Stimulated activated CD8-positive, alpha-beta memory T cell treated with anti-CD3 and anti-CD28 coated beads, Interleukin-4, amount 100 ng/mL, for 48 hours (primary cell): ENCODE measurements at regions not wholly inside any gene's neighbourhood (a gene's known extent, or its start where the extent isn't known, plus 50 kb on each side); places are given as distances from the start of the nearest gene placed in this dataset.
"Not testable (repeated sequence)": the region's sequence is repeated elsewhere in the genome, so short reads cannot be mapped to it uniquely, and the experiment has no call there.

ENCODE experiments used
- DNase-seq: peaks from one replicate; pipeline ENCODE4 v3.0.0-alpha.2; 2020

DNA sequence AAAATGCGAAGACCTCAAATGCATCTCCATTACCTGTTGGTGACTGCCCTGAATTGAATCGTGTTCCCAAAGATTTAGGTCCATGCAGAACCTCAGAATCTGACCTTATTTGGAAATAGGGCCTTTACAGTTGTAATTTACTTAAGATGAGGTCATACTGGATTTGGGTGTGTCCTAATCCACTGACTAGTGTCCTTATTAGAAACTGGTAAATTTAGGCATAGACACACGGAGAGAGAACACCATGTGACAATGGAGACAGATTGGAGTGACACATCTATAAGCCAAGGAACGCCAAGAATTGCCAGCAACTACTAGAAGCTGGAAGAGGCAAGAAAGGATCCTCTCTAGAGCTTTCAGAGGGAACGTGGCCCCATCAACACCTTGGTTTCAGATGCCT lies 203.1 kb downstream of the SMAD2 start:
- no peak for DNase-seq

DNA sequence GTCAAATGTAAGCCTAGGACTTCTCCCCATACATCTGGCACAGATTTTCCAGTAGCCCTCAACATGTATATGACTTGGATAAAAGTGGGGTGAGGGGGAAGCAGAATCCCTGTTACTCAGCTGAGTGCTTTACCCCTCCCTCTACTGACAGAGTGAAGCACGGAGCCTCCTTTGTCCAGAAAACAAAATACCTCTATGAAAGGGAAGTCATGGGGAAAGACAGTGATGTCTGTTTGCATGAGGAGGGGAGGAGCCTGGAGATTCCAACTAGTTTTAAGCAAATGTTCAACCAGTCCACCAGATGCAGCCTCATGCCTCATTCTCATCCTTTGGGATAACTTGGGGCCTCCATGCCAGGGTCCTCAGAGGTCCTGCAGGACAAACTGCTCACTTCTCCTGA lies 203.9 kb downstream of the SMAD2 start:
- no peak for DNase-seq

- DNase-seq, result no peak
These were observed 204.8 kb downstream of the SMAD2 start for GRCh38 chr18:47725656-47726055.

DNA sequence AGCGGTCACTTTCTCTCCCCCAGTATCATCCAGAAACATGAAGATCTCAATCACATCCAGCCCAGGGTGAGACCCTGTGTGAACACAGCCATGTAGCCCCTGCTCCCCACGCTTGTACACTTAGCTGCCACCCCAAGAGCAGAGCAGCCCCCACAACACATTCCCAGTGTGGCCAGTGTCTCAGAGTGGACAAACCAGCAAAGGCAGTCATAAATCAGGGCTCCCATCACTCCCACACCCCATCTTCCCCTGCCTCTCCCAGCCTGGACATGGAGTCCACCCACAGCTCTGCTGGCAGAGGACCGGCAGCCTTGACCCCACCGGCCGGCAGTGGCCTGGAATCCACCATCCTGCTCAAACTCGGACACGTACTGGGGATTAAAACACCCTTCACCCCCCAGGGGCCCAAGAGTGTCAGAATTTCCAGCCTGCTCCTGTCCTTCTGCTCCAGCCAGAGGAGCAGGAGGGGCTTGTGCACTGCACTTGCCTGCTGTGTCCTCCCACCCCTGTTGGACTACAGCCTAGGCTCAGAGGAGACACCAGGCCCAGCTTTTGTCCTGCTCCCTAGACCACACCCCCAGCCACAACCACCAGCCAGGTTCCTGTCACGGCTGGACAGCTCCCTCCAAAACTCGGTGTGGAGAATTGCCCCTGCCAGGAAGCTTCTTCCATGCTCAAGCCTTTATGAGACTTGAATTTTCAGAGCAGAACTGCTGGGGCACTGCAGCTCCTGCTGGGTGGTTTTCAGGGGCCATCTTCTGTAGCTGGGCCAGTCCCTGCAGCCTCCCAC lies 206.1 kb downstream of the SMAD2 start:
- no peak for DNase-seq

- DNase-seq, result no peak
These were observed 208.6 kb downstream of the SMAD2 start for GRCh38 chr18:47721876-47722275.

DNA sequence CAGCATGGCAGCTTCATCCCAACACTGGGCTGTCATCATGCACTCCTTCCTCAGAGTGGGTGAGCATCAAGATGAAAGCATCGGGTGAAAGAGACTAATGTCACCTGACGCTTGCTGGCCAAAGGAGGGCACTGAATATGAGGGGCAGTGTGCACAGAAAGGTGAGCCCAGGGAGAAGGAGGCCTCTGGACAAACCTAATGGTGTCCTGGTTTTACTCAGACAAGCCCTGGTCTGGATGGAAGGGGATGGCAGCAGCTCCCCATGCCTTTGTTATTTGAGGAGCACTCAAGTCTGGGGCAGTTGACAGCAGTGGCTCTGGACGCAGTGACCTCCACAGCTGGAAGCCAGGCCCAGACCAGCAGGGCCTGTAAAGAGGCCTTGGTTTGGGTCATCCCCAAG lies 209.7 kb downstream of the SMAD2 start:
- no peak for DNase-seq

- no peak for DNase-seq
These were observed 211.2 kb downstream of the SMAD2 start for GRCh38 chr18:47719096-47719780.

GRCh38 chr18:47718646-47719045 lies 211.8 kb downstream of the SMAD2 start:
- no peak for DNase-seq

- DNase-seq, result no peak
These were observed 213.2 kb downstream of the SMAD2 start for GRCh38 chr18:47717257-47717656.

- DNase-seq, result no peak
These were observed 213.8 kb downstream of the SMAD2 start for GRCh38 chr18:47716632-47717185.

GRCh38 chr18:47710451-47710850 lies 220.0 kb downstream of the SMAD2 start:
- no peak for DNase-seq

DNA sequence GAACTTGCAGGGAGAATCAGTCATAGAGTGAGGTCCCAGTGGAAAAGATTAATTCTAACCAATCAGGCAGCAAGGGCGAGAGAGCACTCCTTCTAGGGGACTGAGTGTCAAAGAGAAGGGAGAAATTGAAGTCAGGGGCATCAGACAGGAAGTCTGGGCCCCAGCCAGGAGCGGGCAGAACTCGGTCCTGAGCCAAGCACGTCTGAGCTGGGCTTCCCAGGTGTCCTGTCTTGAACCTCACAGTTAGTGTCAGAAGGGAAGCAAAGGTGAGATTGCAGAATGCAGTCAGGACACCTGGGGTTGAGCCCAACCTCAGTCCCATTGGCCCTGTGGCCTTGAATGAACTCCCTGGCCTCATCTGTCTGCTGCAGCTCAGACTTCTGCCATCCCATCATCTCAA lies 220.9 kb downstream of the SMAD2 start:
- no peak for DNase-seq

- no peak for DNase-seq
These were observed 222.3 kb downstream of the SMAD2 start for GRCh38 chr18:47708206-47708605.

DNA sequence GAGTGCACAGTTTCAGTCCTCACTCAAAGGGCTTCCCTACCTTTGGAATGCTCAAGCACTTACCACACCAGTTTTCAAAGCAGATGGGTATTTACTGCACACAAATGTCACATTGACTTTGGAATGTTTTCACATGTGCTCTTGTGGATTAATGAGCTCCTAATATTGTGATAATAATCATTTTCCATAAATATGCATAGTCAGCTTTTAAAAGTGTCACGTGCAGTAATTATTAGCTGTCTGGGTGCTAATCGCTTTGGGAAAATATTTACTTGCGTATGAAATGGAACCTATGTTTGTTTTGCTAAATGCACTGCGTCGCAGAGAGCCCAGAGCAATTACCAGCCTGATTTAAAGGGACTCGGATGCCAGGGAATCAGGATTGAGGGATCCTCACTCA lies 229.3 kb downstream of the SMAD2 start:
- DNase-seq, result no peak

DNA sequence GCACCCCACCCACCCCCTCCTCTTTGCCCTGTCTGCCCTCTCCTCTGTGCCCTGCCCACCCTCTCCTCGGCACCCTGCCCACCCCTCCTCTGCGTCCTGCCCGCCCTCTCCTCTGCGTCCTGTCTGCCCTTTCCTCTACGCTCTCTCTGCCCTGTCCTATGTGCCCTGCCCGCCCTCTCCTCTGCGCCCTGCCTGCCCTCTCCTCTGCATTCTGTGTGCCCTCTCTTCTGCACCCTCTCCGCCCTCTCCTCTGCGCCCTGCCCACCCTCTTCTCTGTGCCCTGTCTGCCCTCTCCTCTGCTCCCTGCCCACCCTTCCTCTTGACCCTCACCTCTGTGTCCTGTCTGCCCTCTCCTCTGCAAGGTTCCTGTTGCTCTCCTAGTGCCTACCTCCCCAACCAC lies 233.6 kb downstream of the SMAD2 start:
- no peak for DNase-seq

DNA sequence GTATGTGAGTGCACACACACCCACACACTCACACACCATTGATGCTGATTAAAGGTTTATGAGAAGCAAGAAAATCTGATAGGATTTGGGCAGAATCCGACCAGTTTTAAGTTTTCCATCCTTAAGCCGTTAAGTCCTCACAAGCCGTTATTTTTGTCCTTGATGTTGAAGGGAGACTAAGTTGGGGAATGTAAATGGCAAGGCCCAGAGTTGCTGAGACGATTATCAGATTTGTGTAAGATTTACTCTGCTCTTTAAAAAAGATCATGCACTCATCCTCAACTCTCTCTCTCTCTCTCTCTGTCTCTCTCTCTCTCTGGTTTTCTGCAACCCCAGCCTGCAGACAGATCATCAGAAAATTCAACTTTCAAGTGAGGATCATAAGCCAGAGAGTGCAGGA lies 238.8 kb downstream of the SMAD2 start:
- DNase-seq, result no peak

DNA sequence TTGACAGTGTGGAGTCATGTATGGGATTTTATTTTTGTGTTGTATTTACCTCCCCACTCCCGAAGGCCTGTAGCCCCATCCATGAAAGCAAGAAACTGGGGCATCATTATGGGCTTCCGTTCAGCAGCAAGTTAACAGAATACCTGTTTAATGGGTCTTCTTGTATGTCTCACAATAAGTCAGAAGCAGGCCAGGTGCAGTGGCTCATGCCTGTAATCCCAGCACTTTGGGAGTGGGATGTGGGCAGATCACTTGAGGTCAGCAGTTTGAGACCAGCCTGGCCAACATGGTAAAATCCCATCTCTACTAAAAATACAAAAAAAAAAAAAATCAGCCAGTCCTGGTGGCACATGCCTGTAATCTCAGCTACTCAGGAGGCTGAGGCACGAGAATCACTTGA lies 239.7 kb downstream of the SMAD2 start:
- DNase-seq, result not testable (repeated sequence)

DNA sequence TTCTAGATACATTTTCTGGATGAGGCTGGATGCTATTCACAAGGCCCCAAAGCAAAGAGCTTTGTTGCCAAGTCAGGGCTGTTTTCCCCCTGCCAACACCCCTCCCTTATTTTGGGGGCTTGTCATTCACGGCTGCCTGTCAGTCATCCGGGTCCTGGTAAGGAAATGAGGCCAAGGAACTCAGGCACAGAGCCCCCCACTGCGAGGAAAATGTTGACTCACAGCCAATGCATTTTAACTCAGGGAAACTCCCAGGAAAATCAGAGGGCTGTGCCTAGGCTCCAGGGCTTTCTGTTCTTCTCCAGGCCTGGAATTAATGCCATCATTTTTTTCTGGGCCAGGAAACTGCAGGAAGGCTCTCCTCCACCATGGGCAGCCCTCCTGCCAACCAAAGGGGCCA lies 241.1 kb downstream of the SMAD2 start:
- no peak for DNase-seq

- DNase-seq, result no peak
These were observed 243.7 kb downstream of the SMAD2 start for GRCh38 chr18:47686806-47687205.

GRCh38 chr18:47683774-47684173 lies 246.7 kb downstream of the SMAD2 start:
- DNase-seq, result no peak

DNA sequence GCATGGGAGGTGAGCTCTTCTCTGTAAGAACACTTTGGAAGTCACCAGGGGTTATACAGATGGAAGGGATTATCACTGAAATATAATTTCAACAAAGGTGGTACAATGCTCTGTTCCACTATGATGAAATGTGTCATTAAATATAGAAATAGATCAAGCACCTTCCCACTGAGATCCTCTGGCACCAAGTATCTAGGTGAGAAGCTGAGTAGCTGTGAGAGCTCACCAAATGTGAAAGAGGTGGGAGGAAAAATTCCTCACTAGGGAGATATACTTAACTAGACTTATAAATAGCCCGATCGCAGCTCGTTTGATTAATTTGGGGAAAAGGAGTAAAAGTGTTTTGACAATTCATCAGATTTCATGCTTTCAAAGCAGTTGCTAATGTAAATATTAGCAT lies 247.6 kb downstream of the SMAD2 start:
- no peak for DNase-seq

GRCh38 chr18:47680488-47680887 lies 250.0 kb downstream of the SMAD2 start:
- no peak for DNase-seq

DNA sequence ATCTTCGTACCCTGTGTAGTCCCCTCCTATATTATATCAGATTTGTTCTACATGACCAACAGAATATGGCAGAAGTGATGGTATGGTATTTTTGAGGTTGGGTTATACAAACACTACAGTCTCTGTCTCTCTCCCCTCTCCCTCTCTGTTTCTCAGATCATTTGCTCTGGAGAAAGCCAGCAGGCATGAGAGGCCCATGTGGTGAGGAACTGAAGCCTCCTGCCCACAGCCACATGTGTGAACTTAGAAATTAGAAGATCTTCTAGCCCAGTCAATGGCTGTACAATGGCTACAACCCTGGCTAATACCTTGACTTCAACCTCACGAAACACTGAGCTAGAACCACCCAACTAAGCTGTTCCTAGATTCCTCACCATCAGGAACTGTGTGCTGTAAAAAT lies 250.6 kb downstream of the SMAD2 start:
- DNase-seq, result no peak

- DNase-seq, result no peak
These were observed 252.5 kb downstream of the SMAD2 start for GRCh38 chr18:47677952-47678351.
